Chondrocyte (in vitro differentiated cells): ENCODE measurements at regions not wholly inside any gene's neighbourhood (a gene's known extent, or its start where the extent isn't known, plus 50 kb on each side); places are given as distances from the start of the nearest gene placed in this dataset.

Experiments
- DNase-seq: peaks from one replicate; pipeline ENCODE4 v3.0.0; 2021; ENCODE audit warnings: mixed read lengths, low spot score
- H3K27ac Mint-ChIP-seq: one replicate; pipeline ENCODE4 v1.8.0; 2021; ENCODE audit warnings: mild to moderate bottlenecking, moderate library complexity, mixed read lengths; ENCODE audit not compliant: unreplicated experiment
- H3K27me3 Mint-ChIP-seq: 2 replicates; pipeline ENCODE4 v1.8.0; 2021; ENCODE audit warnings: low read depth, mixed read lengths
- H3K36me3 Mint-ChIP-seq: 2 replicates; pipeline ENCODE4 v1.8.0; 2021; ENCODE audit warnings: low read depth, mixed read lengths
- H3K4me1 Mint-ChIP-seq: 2 replicates; pipeline ENCODE4 v1.8.0; 2021; ENCODE audit warnings: low read depth, mild to moderate bottlenecking, mixed read lengths
- H3K4me3 Mint-ChIP-seq: one replicate; pipeline ENCODE4 v1.8.0; 2021; ENCODE audit warnings: mild to moderate bottlenecking, moderate library complexity, mixed read lengths; ENCODE audit not compliant: unreplicated experiment
- H3K9me3 Mint-ChIP-seq: 2 replicates; pipeline ENCODE4 v1.8.0; 2021; ENCODE audit warnings: low read depth, mixed read lengths
- TF ChIP-seq, protein P1 (sequence below): fragments of 200-600 bp; sonication (generic); IDR thresholded peaks from 2 replicates; pipeline ENCODE4 v1.5.0; 2021; ENCODE audit warnings: antibody characterized with exemption, mild to moderate bottlenecking, moderate library complexity

DNA sequence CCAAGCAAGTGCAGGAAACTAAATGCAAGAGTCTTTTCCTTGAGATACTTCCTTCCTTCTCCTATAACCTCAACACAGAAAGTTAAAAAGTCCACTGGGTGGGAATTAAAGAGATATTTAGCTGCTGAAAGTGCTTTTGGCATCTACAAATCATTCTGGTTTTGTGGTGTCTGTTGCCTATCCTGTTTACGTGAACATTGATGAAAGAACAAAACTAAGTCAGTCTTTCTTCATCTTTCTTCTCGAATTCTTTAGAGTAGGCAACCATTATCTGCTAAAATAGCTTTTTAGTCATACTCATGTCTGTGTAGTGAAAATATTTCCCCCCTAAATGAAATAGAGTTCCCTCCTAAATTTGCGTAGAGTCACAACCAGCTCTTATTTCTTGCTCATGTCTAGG, 838.6 kb downstream of the GATA3 start:
- H3K4me1 Mint-ChIP-seq: no peaks in the 10 kb centered on the region
- no peak for DNase-seq
- H3K4me3 Mint-ChIP-seq: no peak overlapping the region
- no peak overlapping the region for H3K27ac Mint-ChIP-seq
- H3K36me3 Mint-ChIP-seq: no peaks in the 10 kb centered on the region
- TF ChIP-seq, protein P1, sequence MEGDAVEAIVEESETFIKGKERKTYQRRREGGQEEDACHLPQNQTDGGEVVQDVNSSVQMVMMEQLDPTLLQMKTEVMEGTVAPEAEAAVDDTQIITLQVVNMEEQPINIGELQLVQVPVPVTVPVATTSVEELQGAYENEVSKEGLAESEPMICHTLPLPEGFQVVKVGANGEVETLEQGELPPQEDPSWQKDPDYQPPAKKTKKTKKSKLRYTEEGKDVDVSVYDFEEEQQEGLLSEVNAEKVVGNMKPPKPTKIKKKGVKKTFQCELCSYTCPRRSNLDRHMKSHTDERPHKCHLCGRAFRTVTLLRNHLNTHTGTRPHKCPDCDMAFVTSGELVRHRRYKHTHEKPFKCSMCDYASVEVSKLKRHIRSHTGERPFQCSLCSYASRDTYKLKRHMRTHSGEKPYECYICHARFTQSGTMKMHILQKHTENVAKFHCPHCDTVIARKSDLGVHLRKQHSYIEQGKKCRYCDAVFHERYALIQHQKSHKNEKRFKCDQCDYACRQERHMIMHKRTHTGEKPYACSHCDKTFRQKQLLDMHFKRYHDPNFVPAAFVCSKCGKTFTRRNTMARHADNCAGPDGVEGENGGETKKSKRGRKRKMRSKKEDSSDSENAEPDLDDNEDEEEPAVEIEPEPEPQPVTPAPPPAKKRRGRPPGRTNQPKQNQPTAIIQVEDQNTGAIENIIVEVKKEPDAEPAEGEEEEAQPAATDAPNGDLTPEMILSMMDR: no peak
- H3K9me3 Mint-ChIP-seq: peaks cover 3% of the 10 kb centered on the region
- H3K27me3 Mint-ChIP-seq: no peaks in the 10 kb centered on the region

DNA sequence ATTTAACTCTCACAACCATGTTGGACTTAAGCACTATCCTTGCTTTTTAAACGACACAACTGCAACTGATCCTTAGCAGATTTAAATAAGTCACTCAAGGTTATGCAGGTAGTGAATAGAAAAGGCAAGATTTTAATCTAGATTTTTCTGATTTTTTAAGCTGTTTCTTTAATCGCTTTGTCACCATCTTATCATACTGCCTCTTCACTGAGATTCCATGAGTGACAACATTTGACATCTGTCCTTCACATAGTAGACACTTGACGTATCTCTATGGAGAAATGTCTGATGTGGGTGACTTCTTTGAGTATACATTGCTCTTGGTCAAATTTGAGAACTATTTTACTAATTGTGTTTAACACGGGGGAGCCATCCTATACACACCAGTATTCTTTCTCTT, 839.7 kb downstream of the GATA3 start:
- no peaks in the 10 kb centered on the region for H3K27me3 Mint-ChIP-seq
- H3K9me3 Mint-ChIP-seq: peaks cover 3% of the 10 kb centered on the region
- TF ChIP-seq, protein P1: no peak
- no peak overlapping the region for H3K27ac Mint-ChIP-seq
- no peak overlapping the region for H3K4me3 Mint-ChIP-seq
- DNase-seq: no peak
- no peaks in the 10 kb centered on the region for H3K4me1 Mint-ChIP-seq
- no peaks in the 10 kb centered on the region for H3K36me3 Mint-ChIP-seq

GRCh38 chr10:8897769-8898168, 843.3 kb downstream of the GATA3 start:
- Mint-ChIP-seq H3K36me3 (no peaks in the 10 kb centered on the region), H3K27me3 (no peaks in the 10 kb centered on the region), H3K9me3 (peaks cover 6% of the 10 kb centered on the region), H3K27ac (no peak overlapping the region), H3K4me3 (no peak overlapping the region), H3K4me1 (no peaks in the 10 kb centered on the region)
- TF ChIP-seq, protein P1: no peak
- DNase-seq: no peak

DNA sequence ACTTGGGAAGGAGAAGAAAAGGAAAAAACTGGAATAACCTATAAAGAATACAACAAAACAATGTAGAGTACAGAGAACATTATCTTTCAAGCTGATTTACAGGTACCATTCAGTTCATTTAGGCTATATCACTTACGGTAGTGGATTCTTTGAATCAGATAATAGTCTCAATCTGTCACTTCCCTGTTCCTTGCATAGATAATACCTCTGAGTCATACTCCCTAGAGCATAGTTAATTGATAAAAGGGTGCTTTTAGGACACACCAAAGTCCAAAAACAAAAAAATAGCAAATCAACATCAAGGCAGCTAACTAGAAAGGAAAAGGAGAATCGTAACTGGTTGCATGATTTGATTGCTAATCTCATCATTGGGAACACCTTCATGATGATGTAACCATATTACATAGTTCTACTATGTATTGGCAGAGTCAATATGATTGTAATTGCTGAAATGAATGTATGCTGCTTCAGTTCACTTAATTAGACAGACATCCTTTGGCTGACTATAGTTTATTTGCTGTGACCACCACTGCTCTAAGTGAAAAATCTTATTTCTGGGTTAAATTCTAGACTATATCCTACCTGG, 844.4 kb downstream of the GATA3 start:
- no peak for DNase-seq
- Mint-ChIP-seq H3K4me1 (no peaks in the 10 kb centered on the region), H3K9me3 (peaks cover 6% of the 10 kb centered on the region), H3K27me3 (no peaks in the 10 kb centered on the region), H3K27ac (no peak overlapping the region), H3K4me3 (no peak overlapping the region), H3K36me3 (no peaks in the 10 kb centered on the region)
- TF ChIP-seq, protein P1: no peak

DNA sequence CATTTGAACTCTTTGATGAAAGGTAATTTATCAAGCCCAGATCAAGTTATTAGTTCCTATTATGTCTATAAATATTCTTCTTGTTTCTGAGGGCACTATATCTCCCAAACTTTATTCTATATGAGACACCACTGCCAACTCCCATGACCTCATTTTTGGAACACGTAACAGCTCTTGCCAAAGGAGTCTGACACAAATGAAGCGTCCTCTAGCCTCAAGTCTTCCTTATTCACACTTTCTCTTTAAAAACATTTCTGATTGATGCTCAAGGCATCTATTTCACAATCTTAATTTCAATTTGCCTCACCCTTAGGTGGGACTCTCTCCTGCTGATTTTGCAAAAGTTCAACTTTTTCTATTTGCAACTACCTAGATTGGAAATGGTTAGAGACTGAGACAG, 848.4 kb downstream of the GATA3 start:
- peaks cover 3% of the 10 kb centered on the region for H3K9me3 Mint-ChIP-seq
- H3K27ac Mint-ChIP-seq: no peak overlapping the region
- no peak for DNase-seq

More for the DNA sequence above, 848.4 kb downstream of the GATA3 start:
- no peaks in the 10 kb centered on the region for H3K27me3 Mint-ChIP-seq
- H3K4me3 Mint-ChIP-seq: no peak overlapping the region
- H3K4me1 Mint-ChIP-seq: no peaks in the 10 kb centered on the region
- no peaks in the 10 kb centered on the region for H3K36me3 Mint-ChIP-seq
- TF ChIP-seq, protein P1: no peak
